ENCODE measurements at regions not wholly inside any gene's neighbourhood (a gene's known extent, or its start where the extent isn't known, plus 50 kb on each side); places are given as distances from the start of the nearest gene placed in this dataset.
"Not testable (repeated sequence)": the region's sequence is repeated elsewhere in the genome, so short reads cannot be mapped to it uniquely, and the experiment has no call there.

DNA sequence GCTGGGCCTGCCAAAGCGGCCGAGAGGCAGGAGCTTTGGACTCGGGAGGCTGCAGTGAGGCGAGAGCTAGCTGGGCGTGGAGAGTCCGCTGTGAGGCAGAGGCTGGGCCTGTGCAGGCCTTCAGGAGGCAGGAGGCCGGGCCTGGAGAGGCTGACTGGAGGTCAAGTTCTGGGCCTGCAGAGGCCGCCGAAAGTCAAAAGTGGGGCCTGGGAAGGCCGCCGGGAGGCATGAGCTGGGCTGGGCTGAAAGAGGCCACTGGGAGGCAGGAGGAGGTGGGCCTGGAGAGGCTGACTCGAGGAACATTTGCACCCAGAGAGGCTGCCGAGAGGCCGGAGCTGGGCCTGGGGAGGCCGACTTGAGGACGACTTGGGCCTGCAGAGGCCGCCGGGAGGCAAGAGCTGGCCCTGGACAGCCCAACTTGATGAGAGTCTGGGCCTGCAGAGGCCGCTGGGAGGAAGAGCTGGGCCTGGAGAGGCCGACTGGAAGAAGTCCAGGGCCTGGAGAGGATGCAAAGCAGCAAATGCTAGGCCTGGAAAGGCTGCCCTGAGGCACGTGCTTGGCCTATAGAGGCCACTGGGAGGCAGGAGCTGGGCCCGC lies 72.7 kb upstream of the COBL start:
- H2AK9ac ChIP-seq (replicated peaks; ENCODE audit: low read depth, low read length, poor library complexity); H2AK5ac ChIP-seq (ENCODE audit: low read depth, low read length); H3K36me3 ChIP-seq (ENCODE audit: control insufficient read depth, insufficient read depth, low read length); H3K14ac ChIP-seq (replicated peaks; ENCODE audit: low read depth, low read length); H4K20me1 ChIP-seq (ENCODE audit: insufficient read depth, low read length); H4K5ac ChIP-seq (ENCODE audit: low read depth, low read length); H2BK120ac ChIP-seq (ENCODE audit: low read depth, low read length); H3K4me2 ChIP-seq (ENCODE audit: low read depth, low read length); dilution Hi-C loops (cut with HindIII; ENCODE audit: low sequenced_read_pairs, unreplicated experiment); H2BK15ac ChIP-seq (ENCODE audit: low read depth, low read length); H3K9me1 ChIP-seq (ENCODE audit: insufficient read depth, low read length); H2BK20ac ChIP-seq (ENCODE audit: low read depth, low read length); in situ Hi-C loops (cut with MboI; ENCODE audit: low sequenced_read_pairs); H3K4me1 ChIP-seq (ENCODE audit: control insufficient read depth, insufficient read depth, low read length); H3K23ac ChIP-seq (ENCODE audit: low read depth, low read length); H4K8ac ChIP-seq (ENCODE audit: low read depth in 2 of 2, low read length in 2 of 2); H2BK5ac ChIP-seq (ENCODE audit: low read depth, low read length, poor library complexity, severe bottlenecking); ATAC-seq (ENCODE audit: low read depth); CTCF ChIA-PET; H3K4me3 ChIP-seq (ENCODE audit: insufficient read depth, low read depth, low read length); H3K9ac ChIP-seq (ENCODE audit: low read depth, low read length); H3K18ac ChIP-seq (ENCODE audit: low read depth, low read length); H3K79me1 ChIP-seq (ENCODE audit: low read depth in 1 of 2, low read length in 2 of 2); H3K56ac ChIP-seq (ENCODE audit: extremely low read depth, insufficient read depth, low read length); H2AFZ ChIP-seq (replicated peaks; ENCODE audit: low read length, poor library complexity); DNase-seq; intact Hi-C loops (cut with micrococcal nuclease); H3K27me3 ChIP-seq (ENCODE audit: control insufficient read depth, insufficient read depth, low read length); BruUV-seq (replicated peaks); POLR2A ChIA-PET (ENCODE audit: unreplicated experiment); H4K91ac ChIP-seq (ENCODE audit: insufficient read depth, low read depth, low read length); H3K27ac ChIP-seq (ENCODE audit: insufficient read depth, low read length); H3K9me3 ChIP-seq (ENCODE audit: control insufficient read depth, insufficient read depth, low read length); H3K4ac ChIP-seq (ENCODE audit: low read depth, low read length): not testable (repeated sequence)
- 70% methylated on average over 16 of the region's 22 CpGs; no CpG with 5 or more reads in 1 of the 2 experiments for WGBS, 2 experiments (ENCODE audit: extremely low coverage in 2 of 2, insufficient read length in 1 of 2)

DNA sequence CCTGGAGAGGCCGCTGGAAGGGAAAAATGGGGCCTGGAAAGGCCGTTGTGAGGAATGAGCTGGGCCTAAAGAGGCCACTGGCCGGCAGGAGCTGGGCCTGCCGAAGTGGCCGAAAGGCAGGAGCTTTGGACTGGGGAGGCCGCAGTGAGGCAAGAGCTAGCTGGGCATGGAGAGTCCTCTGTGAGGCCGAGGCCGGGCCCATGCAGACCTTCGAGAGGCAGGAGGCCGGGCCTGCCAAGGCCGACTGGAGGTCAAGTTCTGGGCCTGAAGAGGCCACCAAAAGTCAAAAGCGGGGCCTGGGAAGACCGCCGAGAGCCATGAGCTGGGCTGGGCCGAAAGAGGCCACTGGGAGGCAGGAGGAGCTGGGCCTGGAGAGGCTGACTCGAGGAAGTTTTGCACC lies 71.6 kb upstream of the COBL start:
- DNase-seq; H3K4me3 ChIP-seq (ENCODE audit: insufficient read depth, low read depth, low read length); intact Hi-C loops (cut with micrococcal nuclease); dilution Hi-C loops (cut with HindIII; ENCODE audit: low sequenced_read_pairs, unreplicated experiment); H3K18ac ChIP-seq (ENCODE audit: low read depth, low read length); H3K56ac ChIP-seq (ENCODE audit: extremely low read depth, insufficient read depth, low read length); H4K20me1 ChIP-seq (ENCODE audit: insufficient read depth, low read length); H3K9me1 ChIP-seq (ENCODE audit: insufficient read depth, low read length); H3K4me1 ChIP-seq (ENCODE audit: control insufficient read depth, insufficient read depth, low read length); H2BK15ac ChIP-seq (ENCODE audit: low read depth, low read length); H3K79me1 ChIP-seq (ENCODE audit: low read depth in 1 of 2, low read length in 2 of 2); H2BK5ac ChIP-seq (ENCODE audit: low read depth, low read length, poor library complexity, severe bottlenecking); H4K8ac ChIP-seq (ENCODE audit: low read depth in 2 of 2, low read length in 2 of 2); H3K9ac ChIP-seq (ENCODE audit: low read depth, low read length); H2AK5ac ChIP-seq (ENCODE audit: low read depth, low read length); H4K91ac ChIP-seq (ENCODE audit: insufficient read depth, low read depth, low read length); POLR2A ChIA-PET (ENCODE audit: unreplicated experiment); H3K27me3 ChIP-seq (ENCODE audit: control insufficient read depth, insufficient read depth, low read length); H3K4ac ChIP-seq (ENCODE audit: low read depth, low read length); H3K14ac ChIP-seq (replicated peaks; ENCODE audit: low read depth, low read length); H2AK9ac ChIP-seq (replicated peaks; ENCODE audit: low read depth, low read length, poor library complexity); H3K9me3 ChIP-seq (ENCODE audit: control insufficient read depth, insufficient read depth, low read length); H2AFZ ChIP-seq (replicated peaks; ENCODE audit: low read length, poor library complexity); H3K4me2 ChIP-seq (ENCODE audit: low read depth, low read length); BruUV-seq (replicated peaks); H2BK120ac ChIP-seq (ENCODE audit: low read depth, low read length); H3K36me3 ChIP-seq (ENCODE audit: control insufficient read depth, insufficient read depth, low read length); H4K5ac ChIP-seq (ENCODE audit: low read depth, low read length); ATAC-seq (ENCODE audit: low read depth); in situ Hi-C loops (cut with MboI; ENCODE audit: low sequenced_read_pairs); H2BK20ac ChIP-seq (ENCODE audit: low read depth, low read length); H3K23ac ChIP-seq (ENCODE audit: low read depth, low read length); CTCF ChIA-PET; H3K27ac ChIP-seq (ENCODE audit: insufficient read depth, low read length): not testable (repeated sequence)
- 53% methylated on average over 3 of the region's 16 CpGs; no CpG with 5 or more reads in 1 of the 2 experiments for WGBS, 2 experiments (ENCODE audit: extremely low coverage in 2 of 2, insufficient read length in 1 of 2)
